NCI-H460 (cell line): ENCODE measurements at regions not wholly inside any gene's neighbourhood (a gene's known extent, or its start where the extent isn't known, plus 50 kb on each side); places are given as distances from the start of the nearest gene placed in this dataset.

ENCODE experiments used
- DNase-seq: peaks from one replicate; pipeline ENCODE4 v3.0.0-alpha.2; 2016; ENCODE audit warnings: low read depth; ENCODE audit errors: extremely low read depth

DNA sequence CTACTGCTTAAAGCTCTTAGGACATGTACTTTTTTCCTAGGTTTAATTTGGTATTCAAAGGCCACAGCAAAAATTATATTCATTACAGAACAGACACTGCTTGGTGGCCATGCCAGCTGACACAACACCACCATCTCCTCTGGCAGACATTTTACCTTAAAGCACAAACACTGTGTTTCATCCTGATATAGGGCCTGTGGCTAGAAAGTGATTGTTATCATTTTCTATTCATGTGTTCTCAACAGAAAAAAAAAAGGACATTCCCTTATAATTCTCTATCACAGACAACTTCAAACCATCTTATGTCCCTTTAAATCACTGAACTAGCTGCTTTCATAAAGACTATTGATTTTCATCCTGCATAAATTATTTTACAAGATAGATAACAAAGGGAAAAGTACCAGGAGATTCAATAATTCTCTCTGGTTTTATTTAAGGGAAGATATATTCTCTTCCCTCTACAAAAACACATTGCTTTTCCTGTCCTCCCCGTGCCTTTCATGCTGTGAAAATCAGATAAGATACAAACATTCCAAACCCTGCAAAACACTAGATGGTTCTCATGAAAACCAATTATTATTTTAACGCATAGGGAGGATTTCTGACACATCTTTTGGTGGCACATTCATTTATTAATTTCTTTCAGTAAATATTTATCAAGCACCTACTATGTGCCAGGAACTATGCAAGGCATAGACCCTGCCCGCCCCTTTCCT is 139.3 kb upstream of the TMCC3 start:
- no peak for DNase-seq

- DNase-seq, result no peak
Measured at GRCh38 chr12:94788298-94788697, 137.9 kb upstream of the TMCC3 start.

GRCh38 chr12:94786906-94787305 is 136.5 kb upstream of the TMCC3 start:
- no peak for DNase-seq

GRCh38 chr12:94783862-94784261 is 133.5 kb upstream of the TMCC3 start:
- DNase-seq, result no peak

DNA sequence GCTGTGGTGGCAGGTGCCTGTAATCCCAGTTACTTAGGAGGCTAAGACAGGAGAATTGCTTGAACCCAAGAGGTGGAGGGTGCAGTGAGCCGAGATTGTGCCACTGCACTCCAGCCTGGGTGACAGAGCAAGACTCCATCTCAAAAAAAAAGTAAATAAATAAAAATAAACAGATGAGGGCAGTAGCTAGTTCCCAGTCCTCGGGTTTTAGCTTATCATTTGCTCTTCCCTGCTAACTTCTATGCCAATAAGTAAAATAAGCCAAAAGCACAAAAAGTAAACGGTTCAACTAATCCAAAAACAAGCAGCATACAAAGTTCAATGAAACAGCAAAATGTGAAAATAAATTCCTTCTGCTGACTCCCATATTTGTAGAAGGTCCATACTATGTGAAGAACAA is 133.0 kb upstream of the TMCC3 start:
- no peak for DNase-seq

- DNase-seq, result no peak
Measured at GRCh38 chr12:94781835-94782234, 131.5 kb upstream of the TMCC3 start.

DNA sequence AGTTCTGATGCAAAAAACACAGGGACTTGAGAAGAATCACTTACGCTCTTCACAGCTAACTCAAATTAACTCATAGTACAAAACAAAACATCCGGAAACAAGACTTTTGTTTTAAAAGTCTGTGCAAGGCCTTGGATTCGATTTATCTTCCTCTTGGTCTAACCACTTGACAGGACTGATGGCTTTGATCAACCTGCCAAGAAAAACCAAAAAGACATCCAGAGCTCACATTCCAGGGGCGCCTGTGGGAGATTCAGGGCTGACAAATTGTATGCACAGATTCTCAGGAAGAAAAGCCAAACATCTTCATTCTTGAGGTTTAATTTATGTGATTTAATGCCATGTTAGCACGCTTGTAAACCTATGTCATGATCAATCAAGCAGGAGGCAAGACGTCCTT is 129.1 kb upstream of the TMCC3 start:
- no peak for DNase-seq

GRCh38 chr12:94777936-94778335 is 127.6 kb upstream of the TMCC3 start:
- no peak for DNase-seq

DNA sequence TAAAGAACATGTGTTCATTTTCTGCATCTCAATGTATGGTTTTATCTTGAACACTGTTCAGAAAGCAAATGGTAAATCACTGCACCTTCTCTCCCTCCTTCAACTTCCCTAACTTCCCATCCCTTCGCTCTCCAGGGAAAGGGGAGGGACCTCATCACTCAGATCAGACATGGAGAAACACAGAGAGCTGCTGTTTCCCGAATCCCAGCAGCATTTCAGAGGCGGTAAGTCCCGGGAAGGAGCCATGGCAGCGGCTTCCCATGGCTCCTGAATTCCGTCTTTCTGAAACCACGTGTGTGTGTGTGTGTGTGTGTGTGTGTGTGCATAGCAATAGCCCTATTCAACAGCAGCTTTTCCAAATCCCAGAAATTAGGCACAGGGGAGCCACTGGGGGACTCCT is 125.4 kb upstream of the TMCC3 start:
- no peak for DNase-seq

DNA sequence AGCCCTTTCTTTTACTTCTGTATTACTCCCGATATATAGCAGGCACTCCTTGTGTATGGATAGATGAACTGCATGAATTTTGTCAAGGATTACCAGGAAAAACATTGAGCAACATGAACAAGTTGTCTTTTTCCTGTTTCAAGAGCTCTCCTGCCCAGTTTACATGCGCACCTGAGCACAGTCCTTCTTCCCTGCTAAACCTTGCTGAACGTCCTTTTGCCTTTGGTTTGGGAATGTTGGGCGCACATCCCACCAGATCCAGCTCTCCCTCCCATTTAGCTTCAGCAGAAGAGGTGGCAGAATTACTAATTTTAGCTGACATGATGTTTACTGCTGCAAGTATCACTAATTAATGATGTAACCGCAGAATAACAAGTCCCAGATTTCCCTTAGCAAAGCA is 121.4 kb upstream of the TMCC3 start:
- no peak for DNase-seq

DNA sequence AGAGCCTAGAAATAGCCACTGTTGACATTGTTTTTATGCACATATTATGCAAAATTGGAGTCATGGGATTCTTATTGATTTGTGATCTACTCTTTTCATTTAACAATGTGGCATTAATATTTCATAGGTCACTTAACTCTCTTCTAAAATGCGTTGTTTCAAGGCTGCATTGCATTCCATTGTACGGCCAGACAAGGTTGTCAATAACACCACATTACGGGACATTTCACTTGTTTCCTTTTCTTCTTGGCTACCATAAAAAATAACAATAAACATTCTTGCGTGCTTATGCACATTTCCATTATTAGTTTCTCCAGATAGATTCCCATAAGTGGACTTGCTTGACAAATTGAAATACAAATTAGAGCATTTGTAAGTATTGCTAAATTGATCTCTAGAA is 120.8 kb upstream of the TMCC3 start:
- DNase-seq, result no peak

DNA sequence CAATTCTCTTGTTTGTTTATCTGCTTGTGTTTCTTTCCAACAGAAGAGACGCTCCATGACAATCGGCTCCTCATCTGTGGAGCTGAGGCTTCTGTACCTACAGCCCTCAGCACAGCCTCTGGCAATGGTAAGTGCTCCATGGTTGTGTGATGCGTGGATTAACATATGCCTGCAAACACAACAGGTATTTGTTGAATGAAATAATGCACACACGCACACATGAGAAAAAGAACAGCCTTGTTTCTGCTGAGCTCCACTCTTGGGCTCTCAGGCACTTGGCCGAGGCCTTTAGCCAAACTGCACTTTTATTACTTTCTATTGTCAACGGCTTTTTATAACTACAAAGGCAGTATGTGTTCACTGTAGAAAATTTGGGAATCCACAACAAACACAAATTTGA is 120.4 kb upstream of the TMCC3 start:
- no peak for DNase-seq

GRCh38 chr12:94769776-94770759 is 119.7 kb upstream of the TMCC3 start:
- DNase-seq, result no peak

- no peak for DNase-seq
Measured at GRCh38 chr12:94769047-94769420, 118.7 kb upstream of the TMCC3 start.

DNA sequence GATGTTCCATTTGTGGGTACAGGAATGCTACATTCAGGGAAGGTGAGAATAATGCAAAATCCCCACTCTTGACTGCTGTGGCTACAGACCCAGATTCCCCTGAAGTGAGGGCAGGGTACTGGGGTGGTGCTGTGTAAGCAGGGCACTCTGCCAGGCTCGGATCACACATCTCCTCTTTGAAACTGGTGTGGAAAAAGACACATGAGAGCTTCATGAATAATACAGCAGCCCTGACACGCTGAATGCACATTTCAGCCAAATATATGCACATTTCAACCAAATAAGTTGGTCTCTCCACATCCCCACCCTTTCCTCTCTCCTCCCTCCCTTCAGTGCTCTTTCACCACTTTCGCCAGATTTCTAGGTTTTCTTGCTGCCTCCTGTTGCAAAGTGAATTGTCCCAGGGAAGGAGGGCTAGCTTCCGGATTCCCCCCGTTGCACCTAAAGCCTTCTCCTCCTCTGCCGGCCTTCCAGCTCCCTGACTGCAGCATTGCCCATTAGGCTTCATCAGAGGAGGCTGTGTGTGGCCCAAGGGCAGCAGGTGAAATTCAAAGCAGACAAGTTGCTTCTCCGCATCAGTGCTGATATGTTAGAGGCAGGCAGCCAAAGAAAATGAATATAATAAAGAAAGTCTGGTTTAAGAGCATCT is 118.2 kb upstream of the TMCC3 start:
- DNase-seq, result no peak

DNA sequence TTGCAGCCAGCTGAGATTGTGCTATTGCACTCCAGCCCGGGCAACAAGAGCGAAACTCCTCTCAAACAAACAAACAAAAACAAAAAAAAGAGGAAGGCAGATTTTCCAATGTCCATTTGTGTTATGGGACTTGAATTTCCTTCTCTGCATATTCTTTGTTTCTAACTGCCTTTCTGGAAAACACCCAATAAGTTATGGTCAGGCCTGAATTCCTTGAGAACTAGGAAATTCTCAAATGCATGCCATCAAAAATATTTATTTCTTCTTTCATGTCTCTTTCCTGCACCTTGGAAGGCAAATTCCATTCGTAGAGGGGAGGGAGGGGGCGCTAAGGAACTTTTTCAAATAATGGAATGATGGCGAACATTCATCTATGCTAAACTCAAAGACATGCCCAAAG is 117.6 kb upstream of the TMCC3 start:
- DNase-seq, result no peak

- DNase-seq, result no peak
Measured at GRCh38 chr12:94766397-94766796, 116.0 kb upstream of the TMCC3 start.

GRCh38 chr12:94763462-94763861 is 113.1 kb upstream of the TMCC3 start:
- DNase-seq, result no peak

- DNase-seq, result no peak
Measured at GRCh38 chr12:94762943-94763342, 112.6 kb upstream of the TMCC3 start.

- DNase-seq, result no peak
Measured at GRCh38 chr12:94762259-94762942, 112.0 kb upstream of the TMCC3 start.

DNA sequence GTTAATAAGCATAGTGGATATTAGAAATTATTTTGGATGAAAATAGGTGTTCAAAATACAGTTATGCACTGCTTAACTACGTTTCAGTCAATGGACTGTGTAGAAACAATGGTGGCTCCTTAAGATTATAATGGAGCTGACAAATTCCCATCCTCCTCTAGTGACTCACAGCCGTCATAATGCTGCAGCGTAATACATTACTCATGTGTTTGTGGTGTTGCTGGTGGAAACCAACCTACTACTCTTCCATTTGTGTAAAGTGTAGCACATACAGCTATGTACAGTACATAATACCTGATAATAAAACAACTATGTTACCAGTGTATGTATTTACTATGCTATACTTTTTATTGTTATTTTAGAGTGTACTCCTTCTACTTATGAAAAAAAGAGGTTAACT is 111.2 kb upstream of the TMCC3 start:
- peak; percentile 36 for DNase-seq
